IMR-90 (cell line): ENCODE measurements at regions not wholly inside any gene's neighbourhood (a gene's known extent, or its start where the extent isn't known, plus 50 kb on each side); places are given as distances from the start of the nearest gene placed in this dataset.

ENCODE experiments used
- ATAC-seq: fragments of 200-7000 bp; cut with Tn5 transposase; 2 replicates; pipeline ENCODE4 v1.9.1; 2020; ENCODE audit warnings: low read depth, mild to moderate bottlenecking, moderate library complexity
- BruUV-seq: library from RNA; stranded (reverse); fragments of 400-500 nt; replicated peaks from 2 replicates; lab custom pipeline; 2021; lab: Mats Ljungman, UMichigan
- CTCF ChIA-PET: fragments of 300-600 bp; formaldehyde crosslinking; extraction: SDS; loops from one replicate; lab custom pipeline; 2021; ENCODE audit warnings: antibody characterized with exemption; lab: Yijun Ruan, JAX
- POLR2A ChIA-PET: fragments of 300-600 bp; sonication (Branson Sonifier 250); formaldehyde crosslinking; loops from one replicate; lab custom pipeline; 2022; ENCODE audit warnings: antibody characterized with exemption; ENCODE audit not compliant: unreplicated experiment; lab: Charles Lee
- DNase-seq: peaks from one replicate; pipeline ENCODE4 v3.0.0; 2013
- H2AFZ ChIP-seq: replicated peaks from 2 replicates; pipeline ENCODE3; 2013; ENCODE audit warnings: low read length, mild to moderate bottlenecking; ENCODE audit not compliant: poor library complexity
- H2AK5ac ChIP-seq: 2 replicates; pipeline ENCODE4 v1.6.1; 2013; ENCODE audit warnings: low read depth, low read length, inconsistent platforms
- H2AK9ac ChIP-seq: replicated peaks from 2 replicates; pipeline ENCODE3; 2013; ENCODE audit warnings: mild to moderate bottlenecking, low read depth, low read length, moderate library complexity; ENCODE audit not compliant: poor library complexity
- H2BK120ac ChIP-seq: 2 replicates; pipeline ENCODE4 v1.6.1; 2013; ENCODE audit warnings: low read depth, low read length, inconsistent platforms
- H2BK15ac ChIP-seq: 3 replicates; pipeline ENCODE4 v1.6.1; 2013; ENCODE audit warnings: low read depth, low read length, inconsistent platforms
- H2BK20ac ChIP-seq: 2 replicates; pipeline ENCODE4 v1.6.1; 2013; ENCODE audit warnings: low read depth, mild to moderate bottlenecking, inconsistent platforms, low read length, moderate library complexity
- H2BK5ac ChIP-seq: 2 replicates; pipeline ENCODE4 v1.6.1; 2013; ENCODE audit warnings: mild to moderate bottlenecking, low read depth, low read length, inconsistent platforms; ENCODE audit not compliant: poor library complexity, severe bottlenecking
- H3K14ac ChIP-seq: replicated peaks from 2 replicates; pipeline ENCODE4 v1.6.1; 2013; ENCODE audit warnings: low read depth, low read length, inconsistent platforms
- H3K18ac ChIP-seq: 2 replicates; pipeline ENCODE4 v1.6.1; 2013; ENCODE audit warnings: low read depth, low read length, control low read depth
- H3K23ac ChIP-seq: 2 replicates; pipeline ENCODE4 v1.6.1; 2013; ENCODE audit warnings: low read depth, low read length, inconsistent platforms
- H3K27ac ChIP-seq: 2 replicates; pipeline ENCODE4 v1.5.1; 2013; ENCODE audit warnings: mild to moderate bottlenecking, control low read depth, low read length; ENCODE audit not compliant: insufficient read depth
- H3K27me3 ChIP-seq: 2 replicates; pipeline ENCODE4 v1.6.1; 2013; ENCODE audit warnings: low read length; ENCODE audit not compliant: control insufficient read depth, insufficient read depth
- H3K36me3 ChIP-seq: 2 replicates; pipeline ENCODE4 v1.6.1; 2013; ENCODE audit warnings: low read length, mixed read lengths; ENCODE audit not compliant: control insufficient read depth, insufficient read depth
- H3K4ac ChIP-seq: 2 replicates; pipeline ENCODE4 v1.6.1; 2013; ENCODE audit warnings: low read depth, low read length, inconsistent platforms
- H3K4me1 ChIP-seq: 2 replicates; pipeline ENCODE4 v1.6.1; 2013; ENCODE audit warnings: low read length, mixed read lengths; ENCODE audit not compliant: control insufficient read depth, insufficient read depth
- H3K4me2 ChIP-seq: 2 replicates; pipeline ENCODE4 v1.6.1; 2013; ENCODE audit warnings: low read depth, mild to moderate bottlenecking, control low read depth, low read length, moderate library complexity
- H3K4me3 ChIP-seq: 2 replicates; pipeline ENCODE4 v1.5.1; 2013; ENCODE audit warnings: low read depth, mild to moderate bottlenecking, control low read depth, low read length, moderate library complexity; ENCODE audit not compliant: insufficient read depth
- H3K56ac ChIP-seq: 2 replicates; pipeline ENCODE4 v1.6.1; 2013; ENCODE audit warnings: low read length, inconsistent platforms; ENCODE audit not compliant: insufficient read depth; ENCODE audit errors: extremely low read depth
- H3K79me1 ChIP-seq, 2 experiments: 2 replicates each; pipeline ENCODE4 v1.6.1; 2013; ENCODE audit warnings: low read length in 2 of 2, inconsistent platforms in 1 of 2, low read depth in 1 of 2
- H3K9ac ChIP-seq: 2 replicates; pipeline ENCODE4 v1.6.1; 2013; ENCODE audit warnings: low read depth, low read length, control low read depth
- H3K9me1 ChIP-seq: 2 replicates; pipeline ENCODE4 v1.6.1; 2013; ENCODE audit warnings: low read length, inconsistent platforms; ENCODE audit not compliant: insufficient read depth
- H3K9me3 ChIP-seq: 2 replicates; pipeline ENCODE4 v1.6.1; 2013; ENCODE audit warnings: low read length; ENCODE audit not compliant: control insufficient read depth, insufficient read depth
- H4K20me1 ChIP-seq: 2 replicates; pipeline ENCODE4 v1.6.1; 2013; ENCODE audit warnings: low read length, inconsistent platforms; ENCODE audit not compliant: insufficient read depth
- H4K5ac ChIP-seq: 2 replicates; pipeline ENCODE4 v1.6.1; 2013; ENCODE audit warnings: mild to moderate bottlenecking, low read depth, low read length, control low read depth
- H4K8ac ChIP-seq, 2 experiments: 2 replicates each; pipeline ENCODE4 v1.6.1; 2013; ENCODE audit warnings: low read depth in 2 of 2, low read length in 2 of 2, control low read depth in 1 of 2, inconsistent platforms in 1 of 2
- H4K91ac ChIP-seq: 2 replicates; pipeline ENCODE4 v1.6.1; 2013; ENCODE audit warnings: low read depth, low read length, inconsistent platforms; ENCODE audit not compliant: insufficient read depth
- BHLHE40 ChIP-seq: fragments of 150-350 bp; IDR thresholded peaks from 2 replicates; pipeline ENCODE4 v1.6.1; 2016; ENCODE audit warnings: mild to moderate bottlenecking, low read depth, low read length
- CEBPB ChIP-seq: IDR thresholded peaks from 2 replicates; pipeline ENCODE4 v1.6.1; 2012; ENCODE audit warnings: low read depth, low read length, improper control_type of control experiment
- CHD1 ChIP-seq: IDR thresholded peaks from 2 replicates; pipeline ENCODE4 v1.6.1; 2012; ENCODE audit warnings: low read depth, low read length, improper control_type of control experiment
- CTCF ChIP-seq: conservative IDR thresholded peaks from 2 replicates; pipeline ENCODE4 v1.5.1; 2012; ENCODE audit warnings: mild to moderate bottlenecking, low read depth, low read length, improper control_type of control experiment
- ELK1 ChIP-seq: fragments of 150-350 bp; IDR thresholded peaks from 2 replicates; pipeline ENCODE4 v1.6.1; 2016; ENCODE audit warnings: low read depth, mild to moderate bottlenecking, low read length, moderate library complexity, borderline replicate concordance
- FOS ChIP-seq: fragments of 150-350 bp; IDR thresholded peaks from 2 replicates; pipeline ENCODE4 v1.6.1; 2016; ENCODE audit warnings: low read depth, low read length
- MAFK ChIP-seq: IDR thresholded peaks from 2 replicates; pipeline ENCODE4 v1.6.1; 2012; ENCODE audit warnings: low read depth, low read length, improper control_type of control experiment
- MAZ ChIP-seq: IDR thresholded peaks from 2 replicates; pipeline ENCODE4 v1.6.1; 2012; ENCODE audit warnings: low read depth, mild to moderate bottlenecking, low read length, improper control_type of control experiment, moderate library complexity, borderline replicate concordance
- MXI1 ChIP-seq: IDR thresholded peaks from 2 replicates; pipeline ENCODE4 v1.6.1; 2012; ENCODE audit warnings: low read depth, mild to moderate bottlenecking, low read length, moderate library complexity, borderline replicate concordance
- NFE2L2 ChIP-seq: fragments of 150-350 bp; IDR thresholded peaks from 2 replicates; pipeline ENCODE4 v1.6.1; 2016; ENCODE audit warnings: low read depth, mild to moderate bottlenecking, low read length
- POLR2A ChIP-seq: IDR thresholded peaks from 2 replicates; pipeline ENCODE4 v1.6.1; 2012; ENCODE audit warnings: mild to moderate bottlenecking, low read depth, low read length
- RAD21 ChIP-seq: IDR thresholded peaks from 2 replicates; pipeline ENCODE4 v1.6.1; 2012; ENCODE audit warnings: low read length, improper control_type of control experiment
- RCOR1 ChIP-seq: IDR thresholded peaks from 2 replicates; pipeline ENCODE4 v1.6.1; 2012; ENCODE audit warnings: mild to moderate bottlenecking, low read length, improper control_type of control experiment; ENCODE audit not compliant: insufficient replicate concordance
- SMC3 ChIP-seq: fragments of 150-350 bp; IDR thresholded peaks from 2 replicates; pipeline ENCODE4 v1.6.1; 2016; ENCODE audit warnings: low read depth, mild to moderate bottlenecking, antibody characterized with exemption, low read length, moderate library complexity
- USF2 ChIP-seq: fragments of 150-350 bp; IDR thresholded peaks from 2 replicates; pipeline ENCODE4 v1.6.1; 2017; ENCODE audit warnings: mild to moderate bottlenecking, antibody characterized with exemption, low read length, low read depth
- WGBS, 2 experiments: methylation state at CpG; one replicate each; pipeline versions ENCODE4 v1.1.5 to v1.1.7; 2013; ENCODE audit warnings: missing lambda C conversion rate in 2 of 2; ENCODE audit not compliant: insufficient read length in 1 of 2; ENCODE audit errors: extremely low coverage in 2 of 2; 5-methylcytosine and 5-hydroxymethylcytosine counted together
- dilution Hi-C: fragments of 300-500 bp; cut with HindIII; formaldehyde crosslinking; loops from one replicate; pipeline ENCODE4 v1.14.3; 2018; ENCODE audit warnings: low sequenced_read_pairs; ENCODE audit not compliant: unreplicated experiment
- in situ Hi-C: fragments of 300-500 bp; cut with MboI; formaldehyde crosslinking; loops from 3 replicates; pipeline ENCODE4 v1.14.3; 2019; ENCODE audit warnings: low sequenced_read_pairs, inconsistent platforms, mixed read lengths
- intact Hi-C: fragments of 100-400 bp; cut with micrococcal nuclease; formaldehyde crosslinking; loops from 2 replicates; pipeline ENCODE4 v1.10.0; 2022

GRCh38 chr18:75931079-75931478 is 503.6 kb upstream of the SMIM21 start:
- Histone ChIP-seq H3K79me1 (no peaks in the 10 kb centered on the region), H3K4me3 (no peak overlapping the region), H2BK120ac (no peak overlapping the region), H3K23ac (no peak overlapping the region), H3K27me3 (no peaks in the 10 kb centered on the region), H4K5ac (no peak overlapping the region), H3K27ac (no peak overlapping the region), H3K9me3 (peaks cover 5% of the 10 kb centered on the region), H2BK20ac (no peak overlapping the region), H3K14ac (no peak overlapping the region), H2BK15ac (no peak overlapping the region), H3K4me1 (no peaks in the 10 kb centered on the region), H3K4me2 (no peak overlapping the region), H3K18ac (no peak overlapping the region), H3K9me1 (no peaks in the 10 kb centered on the region), H2BK5ac (no peak overlapping the region), H3K56ac (no peak overlapping the region), H3K4ac (no peak overlapping the region), H3K9ac (no peak overlapping the region), H4K20me1 (no peaks in the 10 kb centered on the region), H4K8ac (no peak overlapping the region), H4K91ac (no peak overlapping the region), H2AFZ (no peak overlapping the region), H3K36me3 (no peaks in the 10 kb centered on the region), H2AK5ac (no peak overlapping the region), H2AK9ac (no peak overlapping the region)
- intact Hi-C loops, result no loop called here
- no CpG with 5 or more reads among the region's 2 CpGs for WGBS, 2 experiments
- dilution Hi-C loops, result no loop called here
- POLR2A ChIA-PET, result no interaction called here
- TF ChIP-seq ELK1 (no peak), BHLHE40 (no peak), MXI1 (no peak), MAZ (no peak), CEBPB (no peak), RAD21 (no peak), RCOR1 (no peak), MAFK (no peak), SMC3 (no peak), CHD1 (no peak), NFE2L2 (no peak), CTCF (no peak), USF2 (no peak), POLR2A (no peak), FOS (no peak)
- no TSS peak for BruUV-seq
- in situ Hi-C loops, result no loop called here
- DNase-seq (no peak), ATAC-seq (no peak)
- CTCF ChIA-PET, result no interaction called here
